Vagina (tissue), 2 donors: ENCODE measurements at regions not wholly inside any gene's neighbourhood (a gene's known extent, or its start where the extent isn't known, plus 50 kb on each side); places are given as distances from the start of the nearest gene placed in this dataset.

Experiments used
- POLR2A ChIP-seq, 2 donors: fragments of 450-650 bp; IDR thresholded peaks; one replicate each; pipeline ENCODE4 v1.6.1; 2017; ENCODE audit warnings: antibody characterized with exemption in 2 of 2, mild to moderate bottlenecking in 2 of 2, moderate library complexity in 2 of 2
- POLR2AphosphoS5 ChIP-seq, 2 donors: sonication (generic); formaldehyde crosslinking; IDR thresholded peaks; one replicate each; pipeline ENCODE4 v1.9.0; 2017; ENCODE audit warnings: antibody characterized with exemption in 2 of 2, mild to moderate bottlenecking in 2 of 2, low read depth in 1 of 2; ENCODE audit not compliant: insufficient read depth in 1 of 2
- TF ChIP-seq, protein P1 (sequence below), 3 experiments: fragments of 450-650 bp in 2 of 3; fragments of 200-600 bp in 1 of 3; sonication (generic) in 1 of 3; IDR thresholded peaks; one replicate each; pipeline ENCODE4 v1.5.1; 2017 to 2019; ENCODE audit warnings: antibody characterized with exemption in 3 of 3, mild to moderate bottlenecking in 2 of 3, moderate library complexity in 2 of 3

DNA sequence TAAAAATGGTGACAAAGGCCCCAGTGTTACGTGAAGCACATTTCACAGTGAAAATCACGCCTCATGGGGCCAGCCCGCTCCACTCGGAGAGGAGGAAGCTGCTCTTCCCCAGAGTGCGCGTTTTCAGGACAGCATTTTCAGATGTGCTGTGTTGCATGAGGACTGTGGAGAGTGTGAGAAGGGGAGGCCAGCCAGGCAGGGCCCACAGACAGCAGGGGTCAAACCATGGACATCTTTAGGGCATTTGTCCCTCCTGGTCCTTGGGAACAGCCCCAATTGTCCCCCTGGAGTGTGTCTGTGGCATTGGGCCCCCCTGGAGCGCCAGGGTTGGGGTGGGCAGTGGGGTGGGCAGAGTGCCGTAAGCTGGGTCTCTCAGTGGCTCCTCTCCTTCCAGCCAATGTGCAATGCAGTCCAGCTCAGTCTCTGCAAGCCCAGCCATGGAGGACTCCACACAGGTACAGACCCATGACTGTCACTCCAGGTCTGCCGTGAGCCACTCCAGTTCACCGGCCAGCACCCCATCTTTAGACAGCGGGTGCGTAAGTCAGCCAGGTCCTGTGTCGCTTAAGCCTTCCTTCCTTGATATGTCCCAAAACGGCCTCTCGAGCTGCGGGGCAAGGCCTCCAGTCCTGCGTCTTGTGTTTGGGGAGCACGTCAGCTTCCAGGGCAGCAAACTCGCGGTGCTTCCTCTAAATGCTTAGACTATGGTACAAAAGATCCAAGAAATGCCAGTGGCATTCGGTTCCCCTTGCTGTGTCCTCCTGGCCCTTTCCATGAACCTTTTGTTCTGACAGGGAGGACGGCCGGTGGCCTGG is 159.3 kb upstream of the AFDN start:
- TF ChIP-seq POLR2AphosphoS5 (IDR thresholded peaks at IDR 0.05; ENCODE audit: insufficient read depth in 1 of 2, low read depth in 1 of 2) (no peak), POLR2A (IDR thresholded peaks at IDR 0.05) (no peak)
- TF ChIP-seq, protein P1, sequence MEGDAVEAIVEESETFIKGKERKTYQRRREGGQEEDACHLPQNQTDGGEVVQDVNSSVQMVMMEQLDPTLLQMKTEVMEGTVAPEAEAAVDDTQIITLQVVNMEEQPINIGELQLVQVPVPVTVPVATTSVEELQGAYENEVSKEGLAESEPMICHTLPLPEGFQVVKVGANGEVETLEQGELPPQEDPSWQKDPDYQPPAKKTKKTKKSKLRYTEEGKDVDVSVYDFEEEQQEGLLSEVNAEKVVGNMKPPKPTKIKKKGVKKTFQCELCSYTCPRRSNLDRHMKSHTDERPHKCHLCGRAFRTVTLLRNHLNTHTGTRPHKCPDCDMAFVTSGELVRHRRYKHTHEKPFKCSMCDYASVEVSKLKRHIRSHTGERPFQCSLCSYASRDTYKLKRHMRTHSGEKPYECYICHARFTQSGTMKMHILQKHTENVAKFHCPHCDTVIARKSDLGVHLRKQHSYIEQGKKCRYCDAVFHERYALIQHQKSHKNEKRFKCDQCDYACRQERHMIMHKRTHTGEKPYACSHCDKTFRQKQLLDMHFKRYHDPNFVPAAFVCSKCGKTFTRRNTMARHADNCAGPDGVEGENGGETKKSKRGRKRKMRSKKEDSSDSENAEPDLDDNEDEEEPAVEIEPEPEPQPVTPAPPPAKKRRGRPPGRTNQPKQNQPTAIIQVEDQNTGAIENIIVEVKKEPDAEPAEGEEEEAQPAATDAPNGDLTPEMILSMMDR (IDR thresholded peaks at IDR 0.05), result no peak
